Panc1 (cell line): ENCODE measurements at regions not wholly inside any gene's neighbourhood (a gene's known extent, or its start where the extent isn't known, plus 50 kb on each side); places are given as distances from the start of the nearest gene placed in this dataset.

Experiments used
- ATAC-seq: fragments of 200-7000 bp; cut with Tn5 transposase; 2 replicates; pipeline ENCODE4 v1.9.1; 2020; ENCODE audit warnings: mild to moderate bottlenecking, moderate library complexity
- BruUV-seq: library from RNA; stranded (reverse); fragments of 400-500 nt; replicated peaks from 2 replicates; lab custom pipeline; 2021; lab: Mats Ljungman, UMichigan
- CTCF ChIA-PET: fragments of 300-600 bp; sonication (Branson Sonifier 250); formaldehyde crosslinking; loops from one replicate; lab custom pipeline; 2022; ENCODE audit warnings: antibody characterized with exemption; lab: Charles Lee
- POLR2A ChIA-PET: fragments of 300-600 bp; sonication (Branson Sonifier 250); formaldehyde crosslinking; loops from one replicate; lab custom pipeline; 2022; ENCODE audit warnings: antibody characterized with exemption; lab: Charles Lee
- DNase-seq: peaks from one replicate; pipeline ENCODE4 v3.0.0-alpha.2; 2010; ENCODE audit warnings: low read depth, low spot score
- H3K27ac ChIP-seq: 2 replicates; pipeline ENCODE4 v1.5.1; 2011; ENCODE audit warnings: mild to moderate bottlenecking, low read length, inconsistent platforms
- H3K27me3 ChIP-seq: fragments of 200-500 bp; sonication (Bioruptor generic); 2 replicates; pipeline ENCODE4 v1.6.0; 2014; ENCODE audit warnings: low read length, inconsistent platforms; ENCODE audit not compliant: control insufficient read depth, insufficient read depth
- H3K36me3 ChIP-seq: fragments of 200-500 bp; sonication (Bioruptor generic); 2 replicates; pipeline ENCODE4 v1.5.1; 2014; ENCODE audit warnings: inconsistent platforms, mild to moderate bottlenecking, low read length, moderate library complexity; ENCODE audit not compliant: control insufficient read depth, insufficient read depth
- H3K4me1 ChIP-seq: 2 replicates; pipeline ENCODE4 v1.5.1; 2011; ENCODE audit warnings: inconsistent platforms, mild to moderate bottlenecking, low read length, moderate library complexity; ENCODE audit not compliant: control insufficient read depth, insufficient read depth
- H3K4me3 ChIP-seq, 2 experiments: 2 replicates each; pipeline ENCODE4 v1.5.1; 2011 to 2012; ENCODE audit warnings: low read depth in 2 of 2, low read length in 2 of 2, mild to moderate bottlenecking in 2 of 2, inconsistent platforms in 1 of 2, moderate library complexity in 1 of 2
- H3K9me3 ChIP-seq: fragments of 200-500 bp; sonication (Bioruptor generic); 2 replicates; pipeline ENCODE4 v1.5.1; 2014; ENCODE audit warnings: low read depth, mild to moderate bottlenecking, inconsistent platforms, low read length, moderate library complexity; ENCODE audit not compliant: control insufficient read depth, insufficient read depth
- POLR2AphosphoS5 ChIP-seq: IDR thresholded peaks from 2 replicates; pipeline ENCODE4 v1.6.1; 2012; ENCODE audit warnings: mild to moderate bottlenecking, low read depth, low read length, moderate library complexity
- REST ChIP-seq, 2 experiments: IDR thresholded peaks; 2 replicates each; pipeline ENCODE4 v1.6.1; 2011 to 2012; ENCODE audit warnings: low read depth in 2 of 2, control low read depth in 1 of 2, low read length in 1 of 2, mild to moderate bottlenecking in 1 of 2, moderate library complexity in 1 of 2; ENCODE audit not compliant: insufficient read depth in 1 of 2
- SIN3A ChIP-seq: IDR thresholded peaks from 2 replicates; pipeline ENCODE4 v1.6.1; 2012; ENCODE audit warnings: low read depth, mild to moderate bottlenecking, low read length, moderate library complexity, borderline replicate concordance; ENCODE audit not compliant: insufficient read depth
- TCF7L2 ChIP-seq: IDR thresholded peaks from 2 replicates; pipeline ENCODE4 v1.6.1; 2011; ENCODE audit warnings: mild to moderate bottlenecking, low read depth, low read length, inconsistent platforms
- in situ Hi-C: cut with HindIII; loops from 2 replicates; pipeline ENCODE4 v1.10.0; 2016; ENCODE audit warnings: low sequenced_read_pairs, low pct_unique_long_range_greater_than_20kb
- intact Hi-C: fragments of 100-400 bp; cut with micrococcal nuclease; formaldehyde crosslinking; loops from one replicate; pipeline ENCODE4 v1.10.0; 2022; ENCODE audit not compliant: unreplicated experiment
- TF ChIP-seq, protein P1 (sequence below): fragments of 450-650 bp; IDR thresholded peaks from 2 replicates; pipeline ENCODE4 v1.5.1; 2017; ENCODE audit warnings: mild to moderate bottlenecking

DNA sequence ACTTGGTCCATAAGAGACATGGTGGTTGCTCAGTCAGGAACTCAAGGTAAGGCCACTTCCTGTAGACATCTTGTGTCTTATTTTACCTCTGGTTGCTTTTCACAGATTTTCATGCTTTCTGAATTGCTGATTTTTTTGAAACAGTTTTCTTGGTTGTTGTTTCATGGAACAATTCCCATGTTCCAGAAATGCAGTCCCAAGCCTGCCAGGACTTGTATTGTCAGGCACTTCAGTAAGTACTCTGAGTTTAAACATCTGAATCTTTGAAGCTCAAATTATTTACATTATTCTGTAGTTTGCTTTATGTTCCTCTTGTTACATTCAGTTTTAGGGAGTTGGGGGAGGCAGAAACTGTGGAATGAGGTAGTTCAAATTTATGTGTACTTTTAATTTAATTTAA is 290.2 kb downstream of the DMRT2 start:
- ATAC-seq (no peak), DNase-seq (no peak)
- Histone ChIP-seq H3K4me3 (no peak overlapping the region), H3K9me3 (no peaks in the 10 kb centered on the region), H3K27ac (no peak overlapping the region), H3K27me3 (no peaks in the 10 kb centered on the region), H3K36me3 (no peaks in the 10 kb centered on the region), H3K4me1 (no peaks in the 10 kb centered on the region)
- TF ChIP-seq, protein P1, sequence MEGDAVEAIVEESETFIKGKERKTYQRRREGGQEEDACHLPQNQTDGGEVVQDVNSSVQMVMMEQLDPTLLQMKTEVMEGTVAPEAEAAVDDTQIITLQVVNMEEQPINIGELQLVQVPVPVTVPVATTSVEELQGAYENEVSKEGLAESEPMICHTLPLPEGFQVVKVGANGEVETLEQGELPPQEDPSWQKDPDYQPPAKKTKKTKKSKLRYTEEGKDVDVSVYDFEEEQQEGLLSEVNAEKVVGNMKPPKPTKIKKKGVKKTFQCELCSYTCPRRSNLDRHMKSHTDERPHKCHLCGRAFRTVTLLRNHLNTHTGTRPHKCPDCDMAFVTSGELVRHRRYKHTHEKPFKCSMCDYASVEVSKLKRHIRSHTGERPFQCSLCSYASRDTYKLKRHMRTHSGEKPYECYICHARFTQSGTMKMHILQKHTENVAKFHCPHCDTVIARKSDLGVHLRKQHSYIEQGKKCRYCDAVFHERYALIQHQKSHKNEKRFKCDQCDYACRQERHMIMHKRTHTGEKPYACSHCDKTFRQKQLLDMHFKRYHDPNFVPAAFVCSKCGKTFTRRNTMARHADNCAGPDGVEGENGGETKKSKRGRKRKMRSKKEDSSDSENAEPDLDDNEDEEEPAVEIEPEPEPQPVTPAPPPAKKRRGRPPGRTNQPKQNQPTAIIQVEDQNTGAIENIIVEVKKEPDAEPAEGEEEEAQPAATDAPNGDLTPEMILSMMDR: no peak
- TF ChIP-seq POLR2AphosphoS5: no peak
- TF ChIP-seq REST (IDR thresholded peaks at IDR 0.05; ENCODE audit: insufficient read depth in 1 of 2, low read depth in 2 of 2, low read length in 1 of 2): no peak
- TF ChIP-seq SIN3A: no peak
- no peak for TF ChIP-seq TCF7L2
- POLR2A ChIA-PET: no interaction called here
- intact Hi-C loops: no loop called here
- in situ Hi-C loops: no loop called here
- CTCF ChIA-PET: no interaction called here
- BruUV-seq: no TSS peak

GRCh38 chr9:1353291-1353690 is 303.1 kb downstream of the DMRT2 start:
- Histone ChIP-seq H3K4me3 (no peak overlapping the region), H3K27me3 (no peaks in the 10 kb centered on the region), H3K4me1 (no peaks in the 10 kb centered on the region), H3K27ac (no peak overlapping the region), H3K36me3 (no peaks in the 10 kb centered on the region), H3K9me3 (no peaks in the 10 kb centered on the region)
- BruUV-seq: no TSS peak
- TF ChIP-seq, protein P1: no peak
- no peak for TF ChIP-seq SIN3A
- no peak for TF ChIP-seq POLR2AphosphoS5
- no peak for TF ChIP-seq REST (IDR thresholded peaks at IDR 0.05; ENCODE audit: insufficient read depth in 1 of 2, low read depth in 2 of 2, low read length in 1 of 2)
- intact Hi-C loops (no loop called here), in situ Hi-C loops (no loop called here)
- ChIA-PET CTCF (no interaction called here), POLR2A (no interaction called here)
- ATAC-seq (no peak), DNase-seq (no peak)
